CD4-positive, alpha-beta T cell treated with Interleukin-12 subunit alpha and Interleukin-12 subunit beta, for 1 hour (primary cell): ENCODE measurements at regions not wholly inside any gene's neighbourhood (a gene's known extent, or its start where the extent isn't known, plus 50 kb on each side); places are given as distances from the start of the nearest gene placed in this dataset.

Experiments
- DNase-seq: peaks from one replicate; pipeline ENCODE4 v3.0.0-alpha.2; 2020

- DNase-seq = no peak
Measured at GRCh38 chrX:38890326-38890725, 89.1 kb downstream of the MID1IP1 start.

DNA sequence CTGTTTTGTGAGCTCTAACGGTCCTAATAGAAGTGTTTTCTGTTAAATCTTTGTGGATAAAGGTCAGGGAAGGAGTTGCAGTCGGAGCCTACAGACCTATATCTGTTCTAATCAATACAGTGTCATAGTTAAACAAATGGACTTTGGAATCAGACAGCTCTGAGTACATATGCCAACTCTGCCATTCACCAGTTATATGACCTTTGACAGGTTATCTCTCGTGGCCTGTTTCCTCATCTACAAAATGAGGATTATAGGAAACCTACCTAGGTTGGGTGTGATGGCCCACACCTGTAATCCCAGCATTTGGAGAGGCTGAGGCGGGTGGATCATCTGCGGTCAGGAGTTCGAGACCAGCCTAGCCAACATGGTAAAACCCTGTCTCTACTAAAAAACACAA is 89.7 kb downstream of the MID1IP1 start:
- no peak for DNase-seq

GRCh38 chrX:38891641-38892413 is 90.6 kb downstream of the MID1IP1 start:
- DNase-seq = no peak

DNA sequence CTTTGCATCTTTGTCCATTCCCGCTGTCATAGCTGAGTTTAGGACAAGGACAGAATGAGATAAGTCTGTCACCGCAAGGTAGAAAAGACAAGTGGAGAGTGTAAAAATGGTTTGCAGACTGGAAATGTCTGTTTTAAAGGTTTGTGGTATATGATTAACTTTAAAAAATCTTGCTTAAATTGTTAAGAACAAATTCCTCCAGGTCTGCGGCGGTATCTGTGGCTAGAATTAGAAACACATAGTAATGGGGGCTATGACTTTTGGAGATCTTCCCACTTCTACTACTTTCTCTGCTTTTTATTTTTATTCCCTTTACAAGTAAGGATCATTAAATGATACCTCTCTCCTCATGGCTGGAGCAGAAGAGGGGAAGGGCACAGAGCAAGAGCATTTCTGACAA is 92.2 kb downstream of the MID1IP1 start:
- no peak for DNase-seq

DNA sequence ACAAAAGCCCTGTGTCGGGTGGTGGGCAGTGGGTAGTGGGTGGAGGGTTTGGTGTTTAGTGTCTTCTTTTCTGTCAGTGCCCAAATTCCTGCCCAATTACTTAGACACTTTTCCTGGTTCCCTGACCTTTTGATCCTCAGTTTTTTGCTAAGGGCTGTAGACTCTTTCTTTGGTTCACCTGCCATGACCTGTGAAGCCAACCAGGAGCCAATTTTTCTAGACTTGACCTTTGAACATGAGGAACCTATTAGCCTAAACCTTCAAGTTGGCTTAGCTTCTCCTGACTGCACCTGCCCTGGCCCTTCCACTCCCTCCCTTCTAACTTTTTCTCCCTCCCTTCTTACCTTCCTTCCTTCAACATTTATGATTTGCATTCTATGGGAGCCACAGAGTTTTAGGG is 94.5 kb downstream of the MID1IP1 start:
- DNase-seq = no peak

DNA sequence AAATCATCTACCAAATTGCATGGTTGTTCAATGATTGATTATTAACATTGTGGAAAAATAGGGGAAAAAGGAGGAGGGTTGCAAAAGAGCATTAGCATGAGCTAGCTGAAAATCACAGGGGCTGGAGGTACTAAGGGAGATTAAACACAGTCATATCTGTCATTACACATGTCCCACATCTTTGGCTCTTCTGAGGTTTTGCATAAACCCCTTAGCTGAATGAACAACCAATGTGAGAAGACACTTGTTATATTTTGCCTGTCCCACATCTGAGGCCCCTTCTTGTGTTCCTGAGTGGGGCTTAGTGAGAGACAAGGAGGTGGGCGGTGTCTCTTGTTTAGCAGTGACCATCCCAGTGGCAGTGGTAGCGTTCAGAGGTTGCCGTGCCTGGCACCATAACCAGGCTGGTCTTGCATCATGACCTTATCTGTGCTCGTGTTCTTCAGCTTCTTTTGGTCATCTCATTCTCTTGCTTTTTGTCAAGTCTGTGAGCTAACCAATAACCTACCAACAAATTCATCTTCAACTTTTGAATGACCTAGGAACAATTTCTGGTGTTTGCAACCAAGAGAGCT is 95.6 kb downstream of the MID1IP1 start:
- no peak for DNase-seq

- DNase-seq = no peak
Measured at GRCh38 chrX:38898261-38898660, 97.0 kb downstream of the MID1IP1 start.

DNA sequence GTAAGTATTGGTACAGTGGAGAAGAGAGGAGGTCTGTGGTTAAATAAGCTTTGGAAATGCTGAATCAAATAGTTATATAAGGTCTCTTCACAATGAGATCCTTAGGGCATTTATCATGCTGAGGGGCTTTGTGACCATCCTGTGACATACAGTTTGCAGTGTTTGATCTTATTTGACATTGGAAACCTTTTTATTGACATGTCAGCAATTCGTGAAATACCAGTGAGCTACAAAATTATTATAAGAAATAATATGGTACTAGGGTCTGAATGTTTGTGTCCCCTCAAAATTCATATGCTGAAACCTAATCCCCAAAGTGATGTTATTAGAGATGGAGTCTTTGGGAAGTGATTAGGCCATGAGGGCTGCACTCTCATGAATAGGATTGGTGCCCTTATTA is 98.4 kb downstream of the MID1IP1 start:
- DNase-seq = no peak

DNA sequence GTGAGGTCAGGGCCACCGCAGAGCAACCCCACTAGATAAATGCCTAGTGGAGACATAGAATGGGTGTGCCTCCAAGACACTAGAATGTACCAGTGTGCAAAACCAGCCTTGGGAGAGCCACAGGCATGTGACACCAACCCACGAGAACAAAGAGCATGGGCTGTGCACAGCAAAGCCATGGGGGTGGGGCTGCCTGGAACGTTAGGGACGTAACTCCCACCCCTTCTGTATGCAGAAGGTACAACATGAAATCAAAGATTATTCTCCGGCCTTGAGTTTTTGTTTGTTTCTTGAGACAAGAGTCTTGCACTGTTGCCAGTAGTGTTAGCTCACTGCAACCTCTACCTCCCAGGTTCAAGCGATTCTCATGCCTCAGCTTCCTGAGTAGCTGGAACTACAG is 99.5 kb downstream of the MID1IP1 start:
- DNase-seq = no peak

- DNase-seq = no peak
Measured at GRCh38 chrX:38902972-38903492, 101.8 kb downstream of the MID1IP1 start.

GRCh38 chrX:38916801-38917200 is 115.5 kb downstream of the MID1IP1 start:
- DNase-seq = no peak

GRCh38 chrX:38917954-38918353 is 116.7 kb downstream of the MID1IP1 start:
- DNase-seq = no peak

- no peak for DNase-seq
Measured at GRCh38 chrX:38919202-38919601, 117.9 kb downstream of the MID1IP1 start.

GRCh38 chrX:38919853-38920528 is 118.7 kb downstream of the MID1IP1 start:
- DNase-seq = no peak

DNA sequence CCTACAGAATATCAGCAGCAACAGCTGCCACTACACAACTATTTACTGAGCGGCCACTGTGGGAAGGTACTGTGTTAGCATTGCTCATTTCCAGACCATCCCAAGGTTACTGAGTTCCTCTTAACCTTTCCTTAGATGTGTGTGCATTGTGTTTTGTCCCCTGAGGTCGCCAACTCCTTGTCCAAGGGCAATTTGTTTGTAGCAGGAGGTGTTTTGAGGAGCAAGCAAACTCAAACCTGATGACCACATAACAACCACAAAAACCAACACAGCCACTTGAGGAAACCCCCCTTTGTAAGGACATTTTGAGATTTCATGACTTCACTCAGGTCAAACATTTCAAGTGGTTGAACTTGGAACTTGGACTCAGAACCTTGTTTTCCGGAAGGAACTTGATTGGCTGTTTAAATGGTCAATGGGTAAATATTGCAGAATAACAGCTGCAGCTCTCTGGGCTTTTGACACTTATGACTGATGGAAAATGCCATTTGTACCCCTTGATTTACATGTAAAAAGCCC is 122.3 kb downstream of the MID1IP1 start:
- no peak for DNase-seq

DNA sequence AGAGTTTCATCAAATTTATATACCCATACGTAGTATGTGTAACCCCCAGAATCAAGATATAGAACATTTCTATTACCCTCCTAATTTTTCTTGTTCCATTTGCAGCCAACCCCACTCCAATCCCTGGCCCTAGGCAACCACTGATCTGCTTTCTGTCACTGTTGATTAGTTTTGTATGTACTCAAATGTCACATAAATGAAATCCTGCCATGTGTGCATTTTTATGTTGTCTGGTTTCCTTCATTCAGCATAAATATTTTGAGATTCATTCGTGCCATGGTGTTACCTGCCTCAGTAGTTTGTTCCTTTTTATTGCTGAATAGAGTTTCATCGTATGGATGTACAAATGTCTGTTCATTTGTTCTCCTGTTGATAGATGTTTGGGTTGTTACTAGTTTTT is 126.3 kb downstream of the MID1IP1 start:
- DNase-seq = no peak

DNA sequence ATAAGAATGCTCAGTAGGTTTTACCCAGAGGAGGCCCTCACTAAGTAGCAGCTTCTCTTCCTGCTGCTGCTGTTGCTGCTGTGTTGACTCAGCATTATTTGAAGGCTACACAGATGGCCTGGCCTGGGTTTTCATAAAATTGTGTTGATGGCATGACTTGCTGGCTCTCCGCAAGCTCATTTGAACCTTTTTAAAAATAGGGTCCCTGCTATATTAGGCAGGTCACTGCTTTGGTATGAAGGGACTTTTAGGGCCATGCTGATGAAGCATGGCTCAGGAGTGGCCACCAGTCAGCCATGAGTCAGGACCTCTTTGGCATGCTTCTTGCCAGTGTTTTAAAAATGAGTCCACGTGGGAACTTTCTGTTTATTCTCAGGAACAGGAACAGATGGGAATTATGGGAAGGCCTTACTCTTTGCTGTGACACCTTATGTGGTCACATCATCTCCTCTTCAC is 128.7 kb downstream of the MID1IP1 start:
- no peak for DNase-seq

DNA sequence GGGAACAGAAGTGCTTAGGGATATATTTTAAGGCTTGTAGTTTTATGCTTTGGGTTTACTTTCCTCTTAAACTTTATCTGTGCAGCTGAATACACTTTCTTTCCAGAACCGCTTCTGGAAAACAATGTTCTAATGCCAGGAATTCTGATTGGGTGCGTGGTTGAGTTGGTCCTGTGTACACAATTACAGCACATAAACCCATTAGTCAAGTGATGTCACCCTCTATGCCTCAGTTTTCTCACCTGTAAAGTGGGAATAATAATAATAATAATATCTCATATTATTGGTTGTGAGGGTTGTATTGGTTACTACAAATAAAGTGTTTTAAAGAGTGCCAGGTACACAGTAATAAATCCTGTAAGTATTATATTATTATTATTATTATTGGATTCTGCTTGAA is 129.2 kb downstream of the MID1IP1 start:
- DNase-seq = no peak

DNA sequence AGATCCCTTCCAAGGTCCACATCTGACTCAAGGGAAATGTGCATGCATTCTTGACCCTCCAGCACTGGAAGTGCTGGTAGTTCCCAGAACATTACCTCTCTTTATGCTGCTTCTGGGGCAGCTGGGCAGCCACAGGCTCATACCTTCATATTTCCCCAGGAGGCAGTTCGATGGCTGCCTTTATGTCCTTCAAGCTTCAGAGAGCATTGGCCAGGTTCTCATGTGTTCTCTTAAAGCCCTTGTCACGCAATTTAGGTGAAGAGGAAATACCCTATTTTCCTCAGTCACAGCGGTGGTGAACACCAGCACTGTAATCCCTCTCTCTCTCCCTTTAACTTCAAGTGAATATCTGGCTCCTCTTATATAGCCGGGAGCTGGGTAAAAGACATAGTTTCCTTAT is 134.3 kb downstream of the MID1IP1 start:
- no peak for DNase-seq

DNA sequence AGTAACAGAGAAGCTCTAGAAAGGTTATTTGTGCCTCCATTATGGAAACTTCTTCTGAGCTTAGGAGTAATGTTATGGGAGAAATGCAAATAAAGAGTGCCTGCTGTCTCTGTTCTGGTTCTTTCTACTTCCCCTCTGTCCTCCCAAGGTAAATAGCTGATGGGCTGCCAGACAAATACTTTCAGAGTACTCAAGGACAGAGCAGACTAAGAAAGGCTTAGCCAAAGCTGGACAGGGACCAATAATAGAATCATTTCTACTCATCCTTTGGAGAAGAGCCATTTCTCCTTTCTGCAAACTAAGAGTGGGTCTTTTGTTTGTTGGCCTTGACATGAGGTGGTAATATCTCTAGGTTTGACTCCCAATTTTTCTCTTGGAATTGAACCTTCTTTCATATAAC is 136.1 kb downstream of the MID1IP1 start:
- DNase-seq = no peak

GRCh38 chrX:38937926-38938325 is 136.7 kb downstream of the MID1IP1 start:
- no peak for DNase-seq

DNA sequence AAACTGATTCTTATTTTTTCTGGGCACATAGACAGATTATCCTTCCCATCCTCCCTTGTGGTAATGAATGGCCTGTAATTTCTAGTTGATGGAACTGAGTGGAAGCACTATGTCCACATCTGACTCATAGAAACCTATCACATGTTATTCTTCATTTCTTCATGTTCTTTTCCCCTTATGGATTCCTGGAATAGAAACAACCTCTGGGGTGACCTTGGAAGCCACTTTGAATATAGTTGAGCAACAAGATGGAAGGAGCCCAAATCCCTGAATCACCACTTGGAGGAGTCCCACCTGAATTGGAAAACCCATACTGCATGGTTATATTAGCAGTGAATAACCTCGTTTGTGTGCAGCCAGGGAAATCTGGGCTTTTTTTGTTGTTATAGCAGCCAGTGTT is 137.8 kb downstream of the MID1IP1 start:
- DNase-seq = no peak

DNA sequence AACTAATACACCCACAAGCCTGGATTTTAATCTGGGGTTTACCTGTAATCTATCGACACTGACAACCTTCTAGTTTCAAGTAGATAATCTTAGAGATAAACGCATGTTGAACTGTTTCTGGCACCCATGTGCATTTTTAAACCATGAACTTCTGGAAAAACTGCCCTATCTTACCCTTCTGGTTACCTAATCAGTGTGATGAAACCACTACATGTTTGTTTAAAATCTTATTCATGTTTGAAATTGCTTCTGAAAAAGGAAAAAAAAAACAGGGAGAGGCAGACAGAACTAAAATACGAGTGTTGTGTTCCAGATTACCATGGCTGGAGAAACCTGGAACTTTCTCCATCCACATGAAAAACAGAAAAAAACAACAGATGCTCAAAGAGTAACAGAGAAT is 139.3 kb downstream of the MID1IP1 start:
- DNase-seq = no peak

DNA sequence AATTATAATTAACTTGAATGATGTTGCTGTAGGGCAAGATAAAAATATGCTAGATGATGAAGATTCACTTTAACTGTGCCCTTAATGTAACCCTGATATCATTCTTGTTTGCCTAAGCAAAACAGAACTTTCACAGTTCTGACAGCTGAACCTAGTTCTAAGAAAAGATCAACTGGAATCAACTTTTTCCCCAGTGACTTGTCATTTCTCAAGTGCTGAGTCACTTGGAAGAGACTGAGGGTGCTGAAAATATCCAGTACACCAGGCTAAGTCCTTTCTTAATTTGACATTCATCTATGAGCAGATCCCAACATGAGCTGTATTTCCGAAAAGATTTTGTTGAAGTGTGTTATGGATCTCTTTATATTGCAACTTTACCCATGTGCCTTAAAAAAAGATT is 140.4 kb downstream of the MID1IP1 start:
- DNase-seq = no peak
